ENCODE measurements at regions not wholly inside any gene's neighbourhood (a gene's known extent, or its start where the extent isn't known, plus 50 kb on each side); places are given as distances from the start of the nearest gene placed in this dataset.

DNA sequence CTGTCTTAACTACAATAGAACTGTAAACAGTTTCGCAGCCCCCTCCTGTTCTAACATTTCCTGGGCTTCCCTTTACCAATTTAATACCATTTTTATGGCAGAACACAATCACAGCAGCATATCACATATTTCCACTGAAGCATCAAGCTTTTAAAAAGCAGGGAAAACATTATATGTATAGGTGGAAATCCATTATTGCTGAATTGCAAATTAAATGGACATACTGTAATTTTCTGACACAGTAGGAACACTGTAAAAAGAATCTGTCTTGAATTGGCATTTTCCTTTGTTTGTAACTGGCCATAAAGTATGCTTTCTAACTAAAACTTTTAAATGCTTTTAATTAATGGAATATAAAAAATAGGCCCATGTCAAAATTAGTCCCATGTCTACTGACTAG, 1385.8 kb downstream of the SI start:
- Histone ChIP-seq H3K4me1 (ENCODE audit: low read depth) (no peaks in the 10 kb centered on the region), H3K36me3 (ENCODE audit: low read depth) (no peaks in the 10 kb centered on the region), H3K4me3 (no peak overlapping the region), H3K9me3 (peaks cover 14% of the 10 kb centered on the region)
- no peak for ATAC-seq
- no peak for DNase-seq
- TF ChIP-seq, protein P1, sequence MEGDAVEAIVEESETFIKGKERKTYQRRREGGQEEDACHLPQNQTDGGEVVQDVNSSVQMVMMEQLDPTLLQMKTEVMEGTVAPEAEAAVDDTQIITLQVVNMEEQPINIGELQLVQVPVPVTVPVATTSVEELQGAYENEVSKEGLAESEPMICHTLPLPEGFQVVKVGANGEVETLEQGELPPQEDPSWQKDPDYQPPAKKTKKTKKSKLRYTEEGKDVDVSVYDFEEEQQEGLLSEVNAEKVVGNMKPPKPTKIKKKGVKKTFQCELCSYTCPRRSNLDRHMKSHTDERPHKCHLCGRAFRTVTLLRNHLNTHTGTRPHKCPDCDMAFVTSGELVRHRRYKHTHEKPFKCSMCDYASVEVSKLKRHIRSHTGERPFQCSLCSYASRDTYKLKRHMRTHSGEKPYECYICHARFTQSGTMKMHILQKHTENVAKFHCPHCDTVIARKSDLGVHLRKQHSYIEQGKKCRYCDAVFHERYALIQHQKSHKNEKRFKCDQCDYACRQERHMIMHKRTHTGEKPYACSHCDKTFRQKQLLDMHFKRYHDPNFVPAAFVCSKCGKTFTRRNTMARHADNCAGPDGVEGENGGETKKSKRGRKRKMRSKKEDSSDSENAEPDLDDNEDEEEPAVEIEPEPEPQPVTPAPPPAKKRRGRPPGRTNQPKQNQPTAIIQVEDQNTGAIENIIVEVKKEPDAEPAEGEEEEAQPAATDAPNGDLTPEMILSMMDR (IDR thresholded peaks at IDR 0.05) = no peak
- intact Hi-C loops (cut with DNase I, micrococcal nuclease) = no loop called here

DNA sequence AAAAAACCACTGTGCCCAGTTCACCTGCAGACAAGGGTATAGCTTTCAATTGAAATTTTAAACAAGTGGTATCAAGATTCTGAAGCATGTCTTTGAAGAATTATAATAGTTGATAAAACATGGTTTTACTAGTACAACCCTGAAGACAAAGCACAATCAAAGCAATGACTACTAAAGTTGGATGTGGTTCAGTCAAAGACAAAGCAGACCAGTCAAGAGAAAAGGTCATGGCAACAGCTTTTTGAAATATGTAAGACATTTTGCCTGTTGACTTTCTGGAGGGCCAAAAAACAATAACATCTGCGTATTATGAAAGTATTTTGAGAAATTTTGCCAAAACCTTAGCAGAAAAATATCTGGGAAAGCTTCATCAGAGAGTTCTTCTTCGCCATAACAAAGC, 1393.6 kb downstream of the SI start:
- ATAC-seq = no peak
- Histone ChIP-seq H3K36me3 (ENCODE audit: low read depth) (no peaks in the 10 kb centered on the region), H3K9me3 (peaks cover 11% of the 10 kb centered on the region), H3K4me3 (no peak overlapping the region), H3K4me1 (ENCODE audit: low read depth) (no peaks in the 10 kb centered on the region)
- DNase-seq = no peak
- intact Hi-C loops (cut with DNase I, micrococcal nuclease) = no loop called here
- TF ChIP-seq, protein P1 (IDR thresholded peaks at IDR 0.05) = no peak

DNA sequence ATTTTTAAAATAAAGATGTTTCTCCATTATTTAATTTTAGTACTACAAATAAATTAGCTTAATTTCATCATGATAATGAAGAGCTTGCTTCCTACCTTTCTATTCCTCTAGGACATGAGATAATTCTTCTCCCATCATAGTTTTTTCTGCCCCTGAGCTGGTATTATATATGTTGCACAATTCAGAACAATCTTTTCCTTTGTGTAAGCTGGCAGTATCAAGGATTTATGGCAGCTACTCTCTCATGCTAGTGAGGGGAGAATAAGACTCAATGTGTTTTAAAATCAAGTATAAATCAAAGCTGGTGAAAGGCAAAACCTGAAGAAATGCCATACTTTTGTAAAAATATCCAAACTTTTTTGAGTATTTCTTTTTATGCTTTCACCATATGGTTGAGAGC, 1405.3 kb downstream of the SI start:
- intact Hi-C loops (cut with DNase I, micrococcal nuclease) = no loop called here
- H3K4me3 ChIP-seq = no peak overlapping the region
- H3K9me3 ChIP-seq = peaks cover 2% of the 10 kb centered on the region
- ATAC-seq (no peak), DNase-seq (no peak)
- TF ChIP-seq, protein P1 (IDR thresholded peaks at IDR 0.05) = no peak
- H3K4me1 ChIP-seq (ENCODE audit: low read depth) = no peaks in the 10 kb centered on the region
- H3K36me3 ChIP-seq (ENCODE audit: low read depth) = no peaks in the 10 kb centered on the region

DNA sequence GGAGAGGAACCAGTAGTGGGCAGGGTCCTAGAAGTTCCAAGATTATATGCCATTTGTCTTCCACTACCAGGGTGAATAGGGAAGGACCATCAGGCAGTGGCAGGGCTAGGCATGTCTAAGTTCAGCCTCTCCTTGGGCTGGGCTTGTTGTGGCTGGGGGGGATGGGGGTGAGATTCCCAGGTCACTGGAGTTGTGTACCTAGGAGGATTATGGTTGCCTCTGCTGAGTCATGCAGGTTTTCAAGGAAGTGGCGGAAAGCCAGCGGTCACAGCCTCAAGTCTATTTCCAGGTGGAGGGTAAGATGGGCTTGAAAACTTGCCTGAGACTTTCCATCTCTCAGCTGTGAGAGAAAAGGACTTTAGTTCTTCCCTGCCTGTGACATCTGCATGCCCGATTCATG, 1407.1 kb downstream of the SI start:
- Histone ChIP-seq H3K4me3 (no peak overlapping the region), H3K4me1 (ENCODE audit: low read depth) (no peaks in the 10 kb centered on the region), H3K36me3 (ENCODE audit: low read depth) (no peaks in the 10 kb centered on the region), H3K9me3 (peaks cover 2% of the 10 kb centered on the region)
- no peak for DNase-seq
- intact Hi-C loops (cut with DNase I, micrococcal nuclease) = no loop called here
- no peak for ATAC-seq
- TF ChIP-seq, protein P1 (IDR thresholded peaks at IDR 0.05) = no peak

DNA sequence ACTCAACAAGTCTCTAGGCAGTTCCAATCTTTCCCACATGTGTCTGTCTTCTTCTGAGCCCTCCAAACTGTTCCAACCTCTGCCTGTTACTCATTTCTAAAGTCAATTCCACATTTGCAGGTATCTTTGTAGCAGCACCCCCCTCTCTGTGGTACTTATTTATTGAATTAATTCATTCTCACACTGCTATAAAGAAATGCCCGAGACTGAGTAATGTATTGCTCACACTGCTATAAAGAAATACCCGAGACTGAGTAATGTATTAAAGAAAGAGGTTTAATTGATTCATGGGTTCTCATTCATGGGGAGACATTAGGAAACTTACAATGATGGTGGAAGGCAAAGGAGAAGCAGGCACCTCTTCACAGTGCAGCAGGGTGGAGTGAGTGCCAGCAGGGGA, 1413.8 kb downstream of the SI start:
- TF ChIP-seq, protein P1 (IDR thresholded peaks at IDR 0.05) = no peak
- Histone ChIP-seq H3K4me1 (ENCODE audit: low read depth) (no peaks in the 10 kb centered on the region), H3K4me3 (no peak overlapping the region), H3K9me3 (no peaks in the 10 kb centered on the region), H3K36me3 (ENCODE audit: low read depth) (no peaks in the 10 kb centered on the region)
- ATAC-seq = no peak
- intact Hi-C loops (cut with DNase I, micrococcal nuclease) = no loop called here
- DNase-seq = no peak

DNA sequence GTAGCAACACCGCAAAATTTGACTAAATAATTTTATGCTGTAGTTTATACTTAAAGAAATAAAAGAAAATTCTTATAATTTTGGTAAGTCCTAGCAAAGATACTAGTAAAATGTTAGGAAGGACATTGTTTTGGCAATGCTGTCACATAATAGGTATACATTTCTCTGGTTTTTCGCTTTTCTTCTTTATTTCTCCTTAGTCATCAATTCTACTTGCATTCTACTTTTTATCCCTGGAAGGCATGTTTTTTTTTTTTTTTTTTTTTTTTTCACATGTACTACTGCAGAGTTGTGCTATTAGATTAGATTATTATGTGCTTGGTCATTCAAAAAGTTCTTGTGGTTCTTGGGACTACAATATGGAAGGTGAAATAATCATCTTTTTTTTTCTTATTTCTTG, 1421.2 kb downstream of the SI start:
- ATAC-seq (no peak), DNase-seq (no peak)
- TF ChIP-seq, protein P1 (IDR thresholded peaks at IDR 0.05) = no peak
- Histone ChIP-seq H3K4me1 (ENCODE audit: low read depth) (no peaks in the 10 kb centered on the region), H3K36me3 (ENCODE audit: low read depth) (no peaks in the 10 kb centered on the region), H3K4me3 (no peak overlapping the region), H3K9me3 (no peaks in the 10 kb centered on the region)
- intact Hi-C loops (cut with DNase I, micrococcal nuclease) = no loop called here
